ENCODE measurements at regions not wholly inside any gene's neighbourhood (a gene's known extent, or its start where the extent isn't known, plus 50 kb on each side); places are given as distances from the start of the nearest gene placed in this dataset.

- TF ChIP-seq CTCF (IDR thresholded peaks at IDR 0.05) = no peak
- TF ChIP-seq EP300 (IDR thresholded peaks at IDR 0.05) = no peak
- no peak for TF ChIP-seq POLR2A (IDR thresholded peaks at IDR 0.05)
Measured at GRCh38 chr6:130765181-130765727, 62.0 kb upstream of the SMLR1 start.

Data from suprapubic skin (tissue), 3 donors.